ENCODE measurements at regions not wholly inside any gene's neighbourhood (a gene's known extent, or its start where the extent isn't known, plus 50 kb on each side); places are given as distances from the start of the nearest gene placed in this dataset.

- TF ChIP-seq TCF12 (IDR thresholded peaks at IDR 0.05) (no peak), CTCF (IDR thresholded peaks at IDR 0.05) (no peak), RAD21 (IDR thresholded peaks at IDR 0.05; ENCODE audit: low read length) (no peak), REST (IDR thresholded peaks at IDR 0.05; ENCODE audit: low read depth, low read length) (no peak), TAF1 (IDR thresholded peaks at IDR 0.05; ENCODE audit: borderline replicate concordance, low read depth, low read length) (no peak), CHD2 (IDR thresholded peaks at IDR 0.05; ENCODE audit: low read length, partially characterized antibody) (no peak), EZH2phosphoT487 (IDR thresholded peaks at IDR 0.05; ENCODE audit: borderline replicate concordance, low read depth) (no peak), POLR2AphosphoS5 (IDR thresholded peaks at IDR 0.05; ENCODE audit: low read depth, low read length) (no peak), MXI1 (IDR thresholded peaks at IDR 0.05; ENCODE audit: low read depth, low read length) (no peak), SIN3A (IDR thresholded peaks at IDR 0.05; ENCODE audit: borderline replicate concordance, low read depth, low read length) (no peak), EP300 (IDR thresholded peaks at IDR 0.05; ENCODE audit: borderline replicate concordance in 1 of 2, low read depth in 1 of 2, low read length in 1 of 2) (no peak)
Measured at GRCh38 chr4:100803751-100804150, 285.9 kb upstream of the EMCN start.

All from SK-N-SH (cell line).